Stimulated activated CD8-positive, alpha-beta memory T cell treated with anti-CD3 and anti-CD28 coated beads, Interleukin-4, amount 100 ng/mL, for 24 hours (primary cell): ENCODE measurements at regions not wholly inside any gene's neighbourhood (a gene's known extent, or its start where the extent isn't known, plus 50 kb on each side); places are given as distances from the start of the nearest gene placed in this dataset.

Experiments
- DNase-seq: peaks from one replicate; pipeline ENCODE4 v3.0.0-alpha.2; 2020; ENCODE audit warnings: low read depth

DNA sequence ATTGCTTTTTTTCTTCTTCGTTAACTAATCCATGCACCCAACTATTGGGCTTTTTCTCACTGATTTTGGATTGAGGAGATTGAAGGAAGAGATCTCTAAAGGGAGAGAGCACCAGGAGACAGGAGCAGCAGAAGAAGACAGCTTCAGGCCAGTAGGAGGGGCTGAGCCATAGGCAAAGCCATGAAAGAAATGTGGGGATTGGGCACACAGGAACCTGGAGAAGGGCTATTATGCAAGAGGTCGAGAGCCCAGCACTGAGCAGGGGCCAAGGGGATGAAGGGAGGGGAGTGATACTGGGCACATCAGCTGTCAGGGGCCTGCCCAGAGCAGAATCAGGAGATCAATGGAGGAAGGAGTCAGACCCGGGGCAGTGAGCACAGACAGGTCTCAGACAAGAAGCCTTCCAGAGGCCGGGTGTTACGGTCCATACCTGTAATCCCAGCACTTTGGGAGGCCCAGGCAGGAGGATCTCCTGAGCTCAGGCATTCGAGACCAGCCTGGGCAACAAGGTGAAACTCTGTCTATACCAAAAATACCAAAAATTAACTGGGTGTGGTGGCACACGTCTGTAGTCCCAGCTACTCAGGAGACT, 140.9 kb downstream of the BCOR start:
- DNase-seq: no peak

DNA sequence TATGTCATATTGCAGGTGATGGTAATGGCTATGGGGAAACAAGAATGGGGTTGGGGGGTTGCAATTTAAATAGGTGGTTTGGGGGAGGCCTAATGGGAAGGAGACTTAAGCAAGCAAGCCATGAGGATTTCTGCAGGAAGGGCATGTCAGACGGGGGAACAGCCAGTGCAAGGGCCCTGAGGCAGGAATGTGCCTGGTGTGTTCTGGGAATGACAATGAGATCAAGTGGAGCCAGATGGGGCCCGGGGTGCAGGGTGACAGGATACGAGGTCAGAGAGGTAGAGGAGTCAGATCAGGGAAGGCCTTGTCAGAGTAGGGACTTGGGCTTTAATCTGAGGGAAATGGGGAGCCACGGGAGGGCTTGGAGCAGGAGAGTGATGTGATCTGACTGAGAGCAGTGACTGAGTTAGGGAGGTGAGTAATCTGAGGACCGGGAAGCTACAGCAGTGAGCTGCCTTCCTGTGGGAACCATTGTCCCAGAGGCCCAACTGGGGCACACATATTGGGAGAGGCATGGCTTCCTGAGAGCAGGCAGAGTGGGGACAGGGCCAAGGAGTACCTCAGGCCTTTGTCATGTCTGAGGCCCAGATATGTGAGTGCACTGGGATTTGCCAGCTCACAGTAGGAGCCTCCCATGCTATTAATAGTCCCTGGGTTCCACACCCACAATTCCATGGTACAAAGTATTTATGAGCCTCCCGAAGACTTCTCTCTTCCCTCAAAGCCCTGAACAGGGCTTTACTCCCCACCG, 139.8 kb downstream of the BCOR start:
- DNase-seq: no peak

DNA sequence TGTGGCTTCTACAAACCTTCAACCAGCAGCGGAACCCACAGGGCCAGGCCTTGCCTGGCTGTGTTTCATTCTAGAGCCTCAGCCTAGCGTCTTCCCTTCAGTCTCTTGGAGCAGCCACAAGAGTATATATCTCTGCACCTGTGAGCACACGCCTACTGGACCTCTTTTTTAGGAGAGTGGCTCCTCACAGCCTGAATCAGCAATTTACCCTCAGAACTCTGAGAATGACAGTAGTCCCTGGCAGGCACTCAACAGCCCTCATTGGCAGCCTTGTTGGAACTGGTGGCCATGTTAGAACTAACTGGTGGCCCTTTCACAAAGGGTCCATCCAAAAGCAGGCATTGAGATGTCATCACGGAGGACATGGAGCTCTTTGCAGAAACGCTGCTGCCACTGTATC, 138.9 kb downstream of the BCOR start:
- no peak for DNase-seq

- no peak for DNase-seq
Measured at GRCh38 chrX:39960219-39960618, 137.5 kb downstream of the BCOR start.

GRCh38 chrX:39961441-39961840, 136.3 kb downstream of the BCOR start:
- DNase-seq: no peak

DNA sequence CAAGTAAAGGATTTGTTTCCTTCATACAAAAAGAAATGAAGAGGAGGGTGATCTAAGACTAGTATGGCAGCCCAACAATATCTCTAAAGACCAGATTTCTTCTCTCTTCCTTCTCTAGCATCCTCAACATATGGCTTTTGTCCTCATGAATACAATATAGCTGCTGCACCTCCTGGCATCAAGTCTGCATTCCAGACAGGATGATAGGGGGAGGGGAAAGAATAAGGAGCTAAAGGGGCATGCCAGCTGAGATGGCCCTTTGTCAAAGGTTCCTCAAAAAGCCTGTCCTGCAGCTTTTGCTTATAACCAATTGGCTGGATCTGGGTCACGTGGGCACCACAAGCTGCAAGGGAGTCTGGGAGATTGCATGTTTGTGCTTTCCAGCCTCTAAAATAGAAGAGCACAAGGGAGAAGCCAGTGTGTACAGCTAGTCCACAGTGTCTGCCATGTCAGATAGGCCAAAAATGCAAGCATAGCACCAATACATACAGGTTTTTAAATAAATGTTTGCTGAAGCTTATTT, 132.6 kb downstream of the BCOR start:
- no peak for DNase-seq

GRCh38 chrX:39966176-39966575, 131.6 kb downstream of the BCOR start:
- no peak for DNase-seq

GRCh38 chrX:39967348-39967747, 130.4 kb downstream of the BCOR start:
- no peak for DNase-seq

- DNase-seq: no peak
Measured at GRCh38 chrX:39969099-39969818, 128.5 kb downstream of the BCOR start.

GRCh38 chrX:39969819-39970504, 127.8 kb downstream of the BCOR start:
- DNase-seq: no peak

DNA sequence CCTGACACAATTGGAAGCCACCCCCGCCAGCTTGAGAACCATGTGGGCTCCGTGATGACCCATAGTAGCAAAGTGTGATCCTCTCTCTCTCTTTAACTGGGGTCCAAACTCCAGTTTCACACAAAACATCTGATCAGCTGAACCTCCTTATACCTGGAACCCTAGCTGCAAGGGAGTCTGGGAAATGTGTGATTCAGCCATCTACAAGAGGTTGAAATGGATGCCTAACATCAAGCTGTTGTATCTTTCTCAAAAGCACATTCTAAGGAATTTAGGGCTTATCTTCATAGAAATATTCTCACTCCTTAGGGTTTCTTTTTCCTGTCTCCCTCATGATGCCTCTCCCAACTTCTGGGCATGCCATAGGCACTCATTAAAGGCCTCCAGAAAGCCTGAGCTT, 126.0 kb downstream of the BCOR start:
- DNase-seq: no peak

GRCh38 chrX:39972340-39972739, 125.4 kb downstream of the BCOR start:
- no peak for DNase-seq

- DNase-seq: no peak
Measured at GRCh38 chrX:39973810-39974209, 123.9 kb downstream of the BCOR start.

- no peak for DNase-seq
Measured at GRCh38 chrX:39974270-39974669, 123.5 kb downstream of the BCOR start.

GRCh38 chrX:39975101-39975925, 122.4 kb downstream of the BCOR start:
- no peak for DNase-seq

DNA sequence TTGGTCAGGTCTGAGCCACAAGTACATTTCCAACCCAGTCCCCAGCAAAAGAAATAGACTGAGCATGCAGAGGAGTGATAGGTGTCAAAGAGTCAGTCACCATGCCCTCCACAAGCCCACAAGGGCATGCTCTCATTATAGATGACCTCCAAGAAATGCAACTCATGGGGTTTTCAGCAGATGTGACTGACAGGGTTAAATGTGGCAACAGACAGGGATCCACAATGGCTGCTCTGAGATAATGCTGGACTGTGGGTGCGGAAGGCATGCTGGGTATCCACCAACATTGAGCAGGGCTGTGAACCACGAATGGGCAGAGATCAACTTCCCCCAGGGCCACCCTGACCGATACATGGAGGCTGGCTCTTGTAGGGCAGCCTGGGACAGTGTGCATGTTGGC, 115.8 kb downstream of the BCOR start:
- no peak for DNase-seq

- DNase-seq: no peak
Measured at GRCh38 chrX:39982948-39983347, 114.8 kb downstream of the BCOR start.

- DNase-seq: no peak
Measured at GRCh38 chrX:39983715-39984114, 114.0 kb downstream of the BCOR start.

DNA sequence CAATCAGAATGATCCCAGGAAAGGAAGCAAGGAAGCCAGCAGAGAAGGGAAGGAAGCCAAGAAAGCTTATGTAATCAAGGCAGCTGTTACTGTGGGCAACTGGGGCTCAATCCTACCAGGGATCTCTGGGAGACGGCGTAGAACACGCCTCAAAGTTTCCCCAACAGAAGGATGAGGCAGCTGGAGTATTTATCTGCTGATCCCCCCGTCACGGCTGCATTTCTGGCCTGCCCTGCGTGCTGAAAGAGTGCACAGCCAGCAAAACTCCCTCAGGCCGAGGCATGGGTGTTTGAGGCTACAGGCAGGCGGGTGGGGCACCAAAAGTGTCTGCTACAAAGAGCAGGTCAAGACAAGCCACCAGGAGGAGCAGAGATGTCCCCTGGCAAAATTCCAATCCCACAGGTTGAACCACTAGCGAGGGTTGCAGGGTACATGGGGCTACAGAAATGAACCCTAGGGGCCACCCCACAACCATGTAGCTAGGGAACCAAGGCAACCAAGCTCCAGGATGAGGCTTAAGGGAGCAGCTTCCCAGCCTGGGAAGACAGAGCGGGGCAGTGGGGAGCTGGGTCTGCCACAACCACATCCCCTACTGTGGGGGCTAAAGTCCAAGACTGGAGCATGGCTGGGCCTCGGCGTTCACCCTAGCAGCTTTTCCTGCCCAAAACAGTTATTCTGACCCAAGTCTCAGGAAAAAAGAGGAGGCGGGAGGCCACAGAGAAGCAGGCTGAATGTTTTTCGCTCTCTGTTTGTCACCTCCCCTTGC, 113.4 kb downstream of the BCOR start:
- DNase-seq: no peak

GRCh38 chrX:39985071-39985470, 112.7 kb downstream of the BCOR start:
- no peak for DNase-seq

- DNase-seq: no peak
Measured at GRCh38 chrX:39985551-39985950, 112.2 kb downstream of the BCOR start.
